ENCODE measurements at regions not wholly inside any gene's neighbourhood (a gene's known extent, or its start where the extent isn't known, plus 50 kb on each side); places are given as distances from the start of the nearest gene placed in this dataset.
A peak's percentile ranks its signal among the peaks of the same experiment; 100 is the strongest.

DNA sequence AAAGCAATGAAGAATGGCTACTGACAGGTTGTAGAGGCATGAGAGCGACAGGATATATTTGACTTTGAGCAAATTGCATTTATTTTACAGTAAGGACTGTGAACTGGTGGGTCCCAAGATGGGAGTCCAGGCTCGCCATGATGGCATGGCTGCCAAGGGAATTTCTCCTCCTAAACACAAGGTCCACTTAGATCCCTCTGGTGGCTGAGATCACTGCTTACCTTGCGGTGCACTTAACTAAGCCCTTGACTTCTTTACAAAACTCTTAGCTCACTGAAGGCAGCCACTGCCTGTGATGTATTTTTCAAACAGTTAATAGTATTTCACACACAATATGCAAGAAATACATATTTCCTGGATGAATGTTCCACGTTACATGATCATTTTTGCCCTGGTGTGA, 50.3 kb upstream of the SORBS2 start:
- DNase-seq (ENCODE audit: low read depth) = no peak

- no peak for DNase-seq (ENCODE audit: low read depth)
Measured at GRCh38 chr4:185863946-185864345, 52.0 kb upstream of the SORBS2 start.

DNA sequence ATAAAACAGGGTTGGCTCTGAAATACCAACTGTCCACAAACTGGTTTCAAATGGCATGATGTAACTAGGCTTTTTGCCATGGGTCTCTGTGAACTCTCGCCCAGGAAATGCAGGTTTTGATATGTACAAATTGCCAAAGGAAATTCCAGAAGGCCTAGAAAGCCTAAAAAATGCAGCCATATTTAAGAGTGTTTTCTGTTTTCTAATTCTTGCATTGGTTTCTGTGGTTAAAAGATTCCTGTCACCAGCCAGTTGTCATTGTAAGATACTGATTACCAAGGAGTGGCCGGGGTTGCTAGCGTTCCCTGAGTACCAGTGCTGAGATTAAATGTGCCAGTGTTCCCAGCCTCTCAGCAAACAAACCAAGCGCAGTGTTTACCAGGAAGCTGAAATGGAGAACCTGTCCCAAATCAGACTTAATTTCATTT, 53.9 kb upstream of the SORBS2 start:
- peak; percentile 72 for DNase-seq (ENCODE audit: low read depth)

GRCh38 chr4:185867770-185868169, 55.8 kb upstream of the SORBS2 start:
- no peak for DNase-seq (ENCODE audit: low read depth)

GRCh38 chr4:185868983-185869382, 57.0 kb upstream of the SORBS2 start:
- DNase-seq (ENCODE audit: low read depth) = no peak

GRCh38 chr4:185869427-185869826, 57.4 kb upstream of the SORBS2 start:
- no peak for DNase-seq (ENCODE audit: low read depth)

GRCh38 chr4:185870366-185870765, 58.4 kb upstream of the SORBS2 start:
- DNase-seq (ENCODE audit: low read depth) = no peak

GRCh38 chr4:185872747-185873380, 60.9 kb upstream of the SORBS2 start:
- DNase-seq (ENCODE audit: low read depth) = no peak

DNA sequence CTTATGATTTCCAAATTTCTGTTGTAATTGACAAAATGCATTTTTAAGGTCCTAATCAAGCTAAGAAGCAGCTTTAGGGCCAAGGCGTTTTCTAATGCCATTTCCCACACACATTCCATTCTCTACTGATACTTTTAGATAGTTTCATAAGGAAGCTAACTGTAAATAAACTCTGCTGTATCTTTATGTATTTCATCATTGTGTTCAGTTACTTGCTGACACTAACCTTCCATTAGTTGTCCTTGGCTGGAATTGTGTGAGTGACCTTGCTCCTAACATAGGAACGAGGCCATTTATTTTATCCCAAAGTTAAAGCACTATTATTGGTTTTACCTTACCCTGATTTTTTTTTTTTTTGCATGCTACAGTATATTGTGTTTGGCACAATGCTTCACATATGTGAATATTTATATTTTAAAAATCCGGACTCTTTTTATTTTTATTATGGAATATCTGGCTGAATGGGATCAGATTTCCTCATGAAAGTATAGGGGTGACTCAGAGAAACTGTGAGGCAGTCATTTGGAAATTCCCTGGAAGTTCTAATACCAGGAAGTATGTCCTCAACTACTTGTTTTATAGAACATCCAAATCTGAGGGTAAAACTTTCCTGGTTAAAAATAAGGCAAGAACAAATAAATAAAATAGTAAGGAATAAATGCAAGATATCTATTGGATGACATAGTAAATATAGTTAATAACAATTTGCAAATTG, 62.7 kb upstream of the SORBS2 start:
- DNase-seq (ENCODE audit: low read depth) = no peak

DNA sequence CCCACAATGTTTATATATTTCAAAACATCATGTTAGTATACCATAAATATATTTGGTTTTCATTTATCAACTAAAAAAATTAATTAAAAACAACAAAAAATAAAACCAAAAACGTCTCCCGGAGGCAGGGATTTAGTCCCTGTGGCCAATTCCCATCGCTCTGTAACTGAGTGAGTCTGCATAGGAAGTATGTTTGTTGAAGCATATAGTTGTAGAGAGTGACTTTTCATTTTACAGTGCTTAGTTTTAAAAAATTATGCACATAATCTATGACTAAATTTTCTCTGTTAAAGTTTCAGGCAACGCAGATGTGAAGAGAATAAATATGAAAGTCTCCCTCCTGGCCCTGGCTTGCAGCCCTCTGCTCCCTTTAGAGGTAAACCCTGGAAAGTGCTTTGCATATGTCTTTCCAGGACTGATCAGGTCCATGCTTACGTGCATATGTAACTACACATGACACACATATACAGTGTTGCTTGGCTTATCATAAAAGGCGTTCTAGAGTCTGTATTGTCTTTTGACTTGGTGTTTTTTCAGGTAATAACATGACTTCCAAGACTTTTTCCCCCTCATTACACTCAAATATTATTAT, 63.4 kb upstream of the SORBS2 start:
- DNase-seq (ENCODE audit: low read depth) = no peak

DNA sequence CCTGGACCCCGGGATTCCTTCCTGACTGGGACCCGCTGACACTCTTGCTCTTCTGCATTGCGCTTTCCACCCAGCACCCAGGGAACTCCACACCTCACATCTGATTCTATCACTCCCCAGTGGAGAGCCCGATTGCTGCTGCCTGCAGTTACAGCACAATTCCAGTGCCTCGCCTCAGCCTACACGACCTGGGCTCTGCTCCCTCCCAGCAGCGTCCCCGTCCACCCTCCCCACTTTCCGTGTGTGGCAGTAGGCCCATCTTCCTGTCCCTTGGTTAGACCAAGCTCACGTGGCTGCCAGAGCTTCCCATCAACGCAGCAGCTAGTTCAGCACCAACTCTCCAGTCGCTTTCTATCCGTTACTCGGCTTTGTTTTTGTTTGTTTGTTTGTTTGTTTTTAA, 66.6 kb upstream of the SORBS2 start:
- no peak for DNase-seq (ENCODE audit: low read depth)

GRCh38 chr4:185879666-185880312, 67.8 kb upstream of the SORBS2 start:
- no peak for DNase-seq (ENCODE audit: low read depth)

DNA sequence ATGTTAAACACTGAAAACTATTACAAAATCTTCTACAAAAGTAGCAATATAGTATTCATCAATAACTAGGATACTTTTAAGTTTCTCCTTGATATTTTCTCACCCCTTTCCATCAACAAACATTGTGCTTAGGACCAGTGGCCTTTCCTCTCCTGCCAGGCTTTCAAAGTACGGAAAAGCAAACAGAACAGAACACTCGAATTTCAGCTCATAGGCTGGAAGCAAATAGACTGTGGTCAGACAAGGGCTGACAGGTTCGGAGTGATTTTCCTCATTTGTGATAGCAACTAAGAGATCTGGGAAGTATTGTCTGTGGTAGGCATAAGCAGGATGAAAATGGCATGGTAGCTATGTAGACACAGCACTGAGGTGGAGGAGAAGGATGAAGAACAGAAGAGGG, 68.6 kb upstream of the SORBS2 start:
- DNase-seq (ENCODE audit: low read depth) = no peak

- peak; percentile 20 for DNase-seq (ENCODE audit: low read depth)
Measured at GRCh38 chr4:185881430-185881829, 69.4 kb upstream of the SORBS2 start.

- no peak for DNase-seq (ENCODE audit: low read depth)
Measured at GRCh38 chr4:185883591-185883990, 71.6 kb upstream of the SORBS2 start.

DNA sequence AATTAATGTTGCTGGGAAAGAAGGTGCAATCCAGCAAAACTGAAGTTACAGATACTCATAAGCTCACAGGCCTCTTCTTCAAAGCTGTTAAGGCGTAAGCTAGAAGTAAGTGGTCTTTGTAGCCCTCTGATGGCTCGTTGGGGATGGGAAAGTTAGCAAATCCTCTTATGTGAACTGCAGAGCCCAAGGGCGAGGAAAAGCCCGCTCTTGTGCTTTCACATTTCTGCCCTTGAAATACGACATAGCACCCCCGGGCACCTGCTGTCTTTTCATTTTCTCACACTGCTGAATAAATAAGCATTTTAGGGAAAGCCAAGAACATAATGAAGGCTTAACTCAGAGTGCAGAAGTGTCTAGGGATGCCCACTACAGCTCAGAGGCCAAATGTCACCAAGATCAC, 73.1 kb upstream of the SORBS2 start:
- DNase-seq (ENCODE audit: low read depth) = no peak

DNA sequence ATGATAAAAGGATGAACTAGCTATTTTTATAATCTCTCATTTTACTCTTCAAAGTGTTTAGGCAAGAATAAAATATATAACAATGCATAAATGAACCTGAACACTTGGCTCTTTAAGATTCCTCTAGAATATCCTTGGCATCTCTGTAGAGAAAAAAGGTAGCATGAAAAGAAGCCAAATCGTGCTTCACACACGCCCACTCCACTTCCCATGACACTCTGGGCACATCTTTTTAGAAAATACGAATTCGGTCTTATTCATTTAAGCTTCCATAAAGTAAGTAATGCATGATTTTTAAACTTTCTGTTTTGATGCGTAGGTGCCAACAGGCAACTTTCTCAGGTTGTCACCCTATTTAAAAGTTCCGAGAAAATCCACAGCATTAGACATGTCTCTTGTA, 73.6 kb upstream of the SORBS2 start:
- DNase-seq (ENCODE audit: low read depth) = no peak

DNA sequence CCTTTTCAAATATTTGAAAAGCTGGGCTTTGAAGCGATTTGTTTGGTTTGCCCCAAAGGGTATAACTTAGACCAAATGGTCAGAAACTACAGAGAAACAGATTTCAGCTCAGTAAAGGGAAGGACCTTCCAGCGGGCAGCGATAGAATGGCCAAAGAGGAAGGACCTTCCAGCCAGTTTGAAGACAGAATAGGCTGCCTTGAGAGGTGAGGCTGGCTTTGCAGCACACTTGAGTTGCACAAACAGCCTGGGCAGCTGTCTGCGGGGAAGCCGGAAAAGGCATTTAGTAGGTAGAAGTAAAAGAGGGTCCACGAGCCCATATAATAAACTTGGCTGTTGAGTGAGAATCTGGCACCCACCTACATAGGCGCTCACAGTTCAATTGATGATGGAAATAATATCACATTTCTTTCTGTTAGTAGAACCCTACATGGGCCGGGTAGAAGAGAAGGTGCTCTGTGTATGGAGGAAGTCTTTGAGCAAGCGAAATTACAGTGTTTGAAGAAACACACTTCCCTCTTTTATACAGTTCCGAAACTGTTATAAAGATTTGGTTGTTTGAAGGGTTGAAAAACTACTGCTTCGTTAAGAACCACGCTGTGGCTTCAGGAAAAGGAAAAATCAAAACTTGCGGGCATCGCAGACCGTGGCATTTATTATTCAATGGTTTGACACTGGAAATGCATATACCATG, 75.0 kb upstream of the SORBS2 start:
- no peak for DNase-seq (ENCODE audit: low read depth)

DNA sequence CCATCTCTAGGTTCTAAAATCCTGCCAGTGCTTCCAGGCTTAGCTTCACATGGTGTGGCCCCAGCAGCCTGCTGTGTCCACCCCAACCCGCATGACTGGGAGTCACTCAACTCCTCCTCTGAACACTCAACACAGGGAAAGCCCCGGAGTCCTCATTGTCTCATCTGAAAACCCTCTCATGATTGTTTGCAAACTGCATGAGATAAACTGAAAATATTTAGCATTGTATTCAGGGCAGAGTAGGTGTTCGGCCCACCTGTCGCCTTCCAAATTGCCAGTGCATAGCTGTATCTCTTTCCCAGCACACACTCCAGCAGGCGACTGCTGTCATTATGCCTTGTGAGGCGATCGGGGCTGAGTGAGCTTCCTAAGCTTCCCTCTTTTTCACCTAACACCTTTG, 76.7 kb upstream of the SORBS2 start:
- no peak for DNase-seq (ENCODE audit: low read depth)

- no peak for DNase-seq (ENCODE audit: low read depth)
Measured at GRCh38 chr4:185889585-185889984, 77.6 kb upstream of the SORBS2 start.

GRCh38 chr4:185890196-185890595, 78.2 kb upstream of the SORBS2 start:
- DNase-seq (ENCODE audit: low read depth) = no peak

DNA sequence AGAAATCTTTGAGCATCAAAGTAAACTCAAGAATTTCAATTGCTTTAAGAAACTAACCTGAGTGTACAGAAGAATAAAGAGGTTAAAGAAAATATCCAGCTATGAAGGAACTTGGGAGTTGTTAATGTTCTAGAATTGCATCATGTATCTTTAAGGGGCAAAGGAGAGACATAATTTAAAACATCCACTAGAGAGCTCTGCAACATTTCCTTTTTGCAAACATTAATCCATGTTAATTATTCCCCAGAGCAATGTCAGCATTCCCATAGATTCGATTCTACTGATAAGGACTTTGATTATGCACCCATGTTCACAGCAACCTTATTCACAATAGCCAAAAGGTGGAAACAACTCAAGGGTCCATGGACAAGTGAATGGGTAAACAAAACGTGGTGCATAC, 80.2 kb upstream of the SORBS2 start:
- no peak for DNase-seq (ENCODE audit: low read depth)

GRCh38 chr4:185893500-185893899, 81.5 kb upstream of the SORBS2 start:
- no peak for DNase-seq (ENCODE audit: low read depth)
